ENCODE measurements at regions not wholly inside any gene's neighbourhood (a gene's known extent, or its start where the extent isn't known, plus 50 kb on each side); places are given as distances from the start of the nearest gene placed in this dataset.
"Not testable (repeated sequence)": the region's sequence is repeated elsewhere in the genome, so short reads cannot be mapped to it uniquely, and the experiment has no call there.

GRCh38 chr15:19992428-19992827 is 549.2 kb downstream of the GOLGA6L6 start:
- FAIRE-seq, result no peak

GRCh38 chr15:19988094-19988660 is 553.4 kb downstream of the GOLGA6L6 start:
- FAIRE-seq, result no peak

GRCh38 chr15:19987389-19988048 is 554.1 kb downstream of the GOLGA6L6 start:
- FAIRE-seq, result no peak

- no peak for FAIRE-seq
These were observed 557.5 kb downstream of the GOLGA6L6 start for GRCh38 chr15:19984101-19984500.

GRCh38 chr15:19974998-19975397 is 566.6 kb downstream of the GOLGA6L6 start:
- FAIRE-seq, result no peak

- FAIRE-seq, result no peak
These were observed 567.9 kb downstream of the GOLGA6L6 start for GRCh38 chr15:19973718-19974117.

GRCh38 chr15:19972582-19972981 is 569.0 kb downstream of the GOLGA6L6 start:
- FAIRE-seq, result not testable (repeated sequence)

- not testable (repeated sequence) for FAIRE-seq
These were observed 576.0 kb downstream of the GOLGA6L6 start for GRCh38 chr15:19965574-19965973.

GRCh38 chr15:19964480-19964879 is 577.1 kb downstream of the GOLGA6L6 start:
- FAIRE-seq, result not testable (repeated sequence)

GRCh38 chr15:19956124-19956796 is 585.3 kb downstream of the GOLGA6L6 start:
- no peak for FAIRE-seq

- no peak for FAIRE-seq
These were observed 597.2 kb downstream of the GOLGA6L6 start for GRCh38 chr15:19944261-19944888.

- no peak for FAIRE-seq
These were observed 598.1 kb downstream of the GOLGA6L6 start for GRCh38 chr15:19943515-19943914.

- FAIRE-seq, result not testable (repeated sequence)
These were observed 638.3 kb downstream of the GOLGA6L6 start for GRCh38 chr15:19903281-19903680.

- peak; percentile 51 for FAIRE-seq
These were observed 639.2 kb downstream of the GOLGA6L6 start for GRCh38 chr15:19902388-19902787.

GRCh38 chr15:19901414-19901813 is 640.2 kb downstream of the GOLGA6L6 start:
- FAIRE-seq, result not testable (repeated sequence)

- no peak for FAIRE-seq
These were observed 642.4 kb downstream of the GOLGA6L6 start for GRCh38 chr15:19899021-19899824.

- not testable (repeated sequence) for FAIRE-seq
These were observed 652.8 kb downstream of the GOLGA6L6 start for GRCh38 chr15:19888811-19889210.

- FAIRE-seq, result not testable (repeated sequence)
These were observed 697.5 kb downstream of the GOLGA6L6 start for GRCh38 chr15:19844061-19844460.
